IMR-90 (cell line): ENCODE measurements at regions not wholly inside any gene's neighbourhood (a gene's known extent, or its start where the extent isn't known, plus 50 kb on each side); places are given as distances from the start of the nearest gene placed in this dataset.

Experiments used
- BHLHE40 ChIP-seq: fragments of 150-350 bp; IDR thresholded peaks from 2 replicates; pipeline ENCODE4 v1.6.1; 2016; ENCODE audit warnings: mild to moderate bottlenecking, low read depth, low read length
- CEBPB ChIP-seq: IDR thresholded peaks from 2 replicates; pipeline ENCODE4 v1.6.1; 2012; ENCODE audit warnings: low read depth, low read length, improper control_type of control experiment
- CHD1 ChIP-seq: IDR thresholded peaks from 2 replicates; pipeline ENCODE4 v1.6.1; 2012; ENCODE audit warnings: low read depth, low read length, improper control_type of control experiment
- CTCF ChIP-seq: conservative IDR thresholded peaks from 2 replicates; pipeline ENCODE4 v1.5.1; 2012; ENCODE audit warnings: mild to moderate bottlenecking, low read depth, low read length, improper control_type of control experiment
- MAFK ChIP-seq: IDR thresholded peaks from 2 replicates; pipeline ENCODE4 v1.6.1; 2012; ENCODE audit warnings: low read depth, low read length, improper control_type of control experiment
- MXI1 ChIP-seq: IDR thresholded peaks from 2 replicates; pipeline ENCODE4 v1.6.1; 2012; ENCODE audit warnings: low read depth, mild to moderate bottlenecking, low read length, moderate library complexity, borderline replicate concordance
- NFE2L2 ChIP-seq: fragments of 150-350 bp; IDR thresholded peaks from 2 replicates; pipeline ENCODE4 v1.6.1; 2016; ENCODE audit warnings: low read depth, mild to moderate bottlenecking, low read length
- POLR2A ChIP-seq: IDR thresholded peaks from 2 replicates; pipeline ENCODE4 v1.6.1; 2012; ENCODE audit warnings: mild to moderate bottlenecking, low read depth, low read length
- RAD21 ChIP-seq: IDR thresholded peaks from 2 replicates; pipeline ENCODE4 v1.6.1; 2012; ENCODE audit warnings: low read length, improper control_type of control experiment
- RCOR1 ChIP-seq: IDR thresholded peaks from 2 replicates; pipeline ENCODE4 v1.6.1; 2012; ENCODE audit warnings: mild to moderate bottlenecking, low read length, improper control_type of control experiment; ENCODE audit not compliant: insufficient replicate concordance
- RFX5 ChIP-seq: IDR thresholded peaks from 2 replicates; pipeline ENCODE4 v1.8.0; 2012; ENCODE audit warnings: low read depth, mild to moderate bottlenecking, low read length, moderate library complexity
- SMC3 ChIP-seq: fragments of 150-350 bp; IDR thresholded peaks from 2 replicates; pipeline ENCODE4 v1.6.1; 2016; ENCODE audit warnings: low read depth, mild to moderate bottlenecking, antibody characterized with exemption, low read length, moderate library complexity
- USF2 ChIP-seq: fragments of 150-350 bp; IDR thresholded peaks from 2 replicates; pipeline ENCODE4 v1.6.1; 2017; ENCODE audit warnings: mild to moderate bottlenecking, antibody characterized with exemption, low read length, low read depth

- TF ChIP-seq NFE2L2 (no peak), POLR2A (no peak), CTCF (no peak), CEBPB (no peak), SMC3 (no peak), USF2 (no peak), BHLHE40 (no peak), RAD21 (no peak), MAFK (no peak), MXI1 (no peak), RFX5 (no peak), CHD1 (no peak), RCOR1 (no peak)
Observed at GRCh38 chr5:44869928-44870327, 61.2 kb downstream of the MRPS30 start.
